ENCODE measurements at regions not wholly inside any gene's neighbourhood (a gene's known extent, or its start where the extent isn't known, plus 50 kb on each side); places are given as distances from the start of the nearest gene placed in this dataset.
A peak's percentile ranks its signal among the peaks of the same experiment; 100 is the strongest.

- Histone ChIP-seq H3K27me3 (ENCODE audit: insufficient read depth) (no peaks in the 10 kb centered on the region), H3K4me1 (ENCODE audit: insufficient read depth) (no peaks in the 10 kb centered on the region), H2AFZ (no peak overlapping the region), H3K27ac (ENCODE audit: low read depth) (no peak overlapping the region), H3K36me3 (ENCODE audit: insufficient read depth) (no peaks in the 10 kb centered on the region), H3F3A (replicated peaks; ENCODE audit: low read depth) (no peaks in the 10 kb centered on the region), H3K4me2 (no peak overlapping the region), H3K9me2 (ENCODE audit: insufficient read depth) (no peaks in the 10 kb centered on the region), H3K79me2 (replicated peaks; ENCODE audit: insufficient read depth) (no peaks in the 10 kb centered on the region), H4K20me1 (replicated peaks; ENCODE audit: insufficient read depth) (no peaks in the 10 kb centered on the region), H3K4me3 (no peak overlapping the region)
- TF ChIP-seq CREB1 (CRISPR knock-in tag; IDR thresholded peaks at IDR 0.05; ENCODE audit: low read depth) = no peak
- TF ChIP-seq POLR2AphosphoS5 (IDR thresholded peaks at IDR 0.05; ENCODE audit: low read depth) = no peak
- H3K4me3 Mint-ChIP-seq = no peak overlapping the region
- no peaks in the 10 kb centered on the region for H3K36me3 Mint-ChIP-seq (ENCODE audit: low read depth)
- peaks cover 11% of the 10 kb centered on the region for H3K4me1 Mint-ChIP-seq
- DNase-seq (ENCODE audit: low spot score) = no peak
- no peak overlapping the region for H3K27ac Mint-ChIP-seq
- no peaks in the 10 kb centered on the region for H3K9me3 Mint-ChIP-seq
- no peak for ATAC-seq
- no peaks in the 10 kb centered on the region for H3K27me3 Mint-ChIP-seq (ENCODE audit: insufficient read depth, low read depth, poor library complexity)
These were observed 290.8 kb downstream of the YTHDC2 start for GRCh38 chr5:113804264-113804663.

GRCh38 chr5:113804943-113805342 lies 291.4 kb downstream of the YTHDC2 start:
- DNase-seq (ENCODE audit: low spot score) = peak; percentile 41
- no peak overlapping the region for H3K27ac Mint-ChIP-seq
- H3K36me3 Mint-ChIP-seq (ENCODE audit: low read depth) = no peaks in the 10 kb centered on the region
- no peaks in the 10 kb centered on the region for H3K27me3 Mint-ChIP-seq (ENCODE audit: insufficient read depth, low read depth, poor library complexity)
- H3K4me1 Mint-ChIP-seq = peaks cover 14% of the 10 kb centered on the region
- TF ChIP-seq CTCF (conservative IDR thresholded peaks at IDR 0.05; ENCODE audit: low read depth in 2 of 2) = peak in 1 of 2 experiments; percentile 20; a peak in 2 of 4 replicates
- no peak for TF ChIP-seq EZH2phosphoT487 (IDR thresholded peaks at IDR 0.05; ENCODE audit: unreplicated experiment)
- Histone ChIP-seq H3K27me3 (ENCODE audit: insufficient read depth) (no peaks in the 10 kb centered on the region), H3K36me3 (ENCODE audit: insufficient read depth) (no peaks in the 10 kb centered on the region), H3K9me2 (ENCODE audit: insufficient read depth) (no peaks in the 10 kb centered on the region), H3K4me3 (no peak overlapping the region), H3K4me2 (no peak overlapping the region), H4K20me1 (replicated peaks; ENCODE audit: insufficient read depth) (no peaks in the 10 kb centered on the region), H3K4me1 (ENCODE audit: insufficient read depth) (no peaks in the 10 kb centered on the region), H3F3A (replicated peaks; ENCODE audit: low read depth) (no peaks in the 10 kb centered on the region), H3K27ac (ENCODE audit: low read depth) (no peak overlapping the region), H3K79me2 (replicated peaks; ENCODE audit: insufficient read depth) (no peaks in the 10 kb centered on the region), H2AFZ (no peak overlapping the region)
- H3K9me3 Mint-ChIP-seq = no peaks in the 10 kb centered on the region
- H3K4me3 Mint-ChIP-seq = no peak overlapping the region
- ATAC-seq = peak; percentile 78

GRCh38 chr5:113806250-113806649 lies 292.8 kb downstream of the YTHDC2 start:
- Histone ChIP-seq H3K79me2 (replicated peaks; ENCODE audit: insufficient read depth) (no peaks in the 10 kb centered on the region), H4K20me1 (replicated peaks; ENCODE audit: insufficient read depth) (no peaks in the 10 kb centered on the region), H3K27me3 (ENCODE audit: insufficient read depth) (no peaks in the 10 kb centered on the region), H3K9me2 (ENCODE audit: insufficient read depth) (no peaks in the 10 kb centered on the region), H2AFZ (peak overlapping the region; percentile 31; the same call in 1 of the 2 replicates), H3F3A (replicated peaks; ENCODE audit: low read depth) (no peaks in the 10 kb centered on the region), H3K4me3 (no peak overlapping the region), H3K36me3 (ENCODE audit: insufficient read depth) (no peaks in the 10 kb centered on the region), H3K4me2 (no peak overlapping the region), H3K27ac (ENCODE audit: low read depth) (no peak overlapping the region), H3K4me1 (ENCODE audit: insufficient read depth) (no peaks in the 10 kb centered on the region)
- peaks cover 14% of the 10 kb centered on the region for H3K4me1 Mint-ChIP-seq
- ATAC-seq = peak; percentile 75
- H3K27ac Mint-ChIP-seq = 0 out of 2 replicates have a peak overlapping the region, but pooled peaks have one; percentile 40
- no peaks in the 10 kb centered on the region for H3K27me3 Mint-ChIP-seq (ENCODE audit: insufficient read depth, low read depth, poor library complexity)
- H3K36me3 Mint-ChIP-seq (ENCODE audit: low read depth) = no peaks in the 10 kb centered on the region
- TF ChIP-seq ZNF114 (CRISPR knock-in tag; IDR thresholded peaks at IDR 0.05) = no peak
- TF ChIP-seq CTCF (conservative IDR thresholded peaks at IDR 0.05; ENCODE audit: low read depth in 2 of 2) = peak; percentile 73 to 76
- DNase-seq (ENCODE audit: low spot score) = peak; percentile 64
- no peaks in the 10 kb centered on the region for H3K9me3 Mint-ChIP-seq
- H3K4me3 Mint-ChIP-seq = no peak overlapping the region
